WTC11 (cell line): ENCODE measurements at regions not wholly inside any gene's neighbourhood (a gene's known extent, or its start where the extent isn't known, plus 50 kb on each side); places are given as distances from the start of the nearest gene placed in this dataset.

Source experiments
- ATAC-seq: fragments of 200-7000 bp; cut with Tn5 transposase; 2 replicates; pipeline ENCODE4 v1.10.0; 2021; ENCODE audit warnings: mild to moderate bottlenecking, moderate library complexity
- CTCF ChIA-PET: fragments of 300-600 bp; sonication (Branson Sonifier 250); formaldehyde crosslinking; loops from one replicate; lab custom pipeline; 2021; ENCODE audit warnings: antibody characterized with exemption; lab: Charles Lee
- POLR2A ChIA-PET: fragments of 350-600 bp; sonication (Branson Sonifier 250); formaldehyde crosslinking; loops from one replicate; lab custom pipeline; 2021; ENCODE audit warnings: antibody characterized with exemption; lab: Charles Lee
- DNase-seq: peaks from one replicate; pipeline ENCODE4 v3.0.0; 2021; ENCODE audit warnings: low spot score
- H3K27ac Mint-ChIP-seq: 2 replicates; pipeline ENCODE4 v1.8.0; 2021; ENCODE audit warnings: mixed read lengths
- H3K27me3 Mint-ChIP-seq: 2 replicates; pipeline ENCODE4 v1.8.0; 2021; ENCODE audit warnings: low read depth, mild to moderate bottlenecking, moderate library complexity, mixed read lengths
- H3K36me3 Mint-ChIP-seq: 2 replicates; pipeline ENCODE4 v1.8.0; 2021; ENCODE audit warnings: mixed read lengths
- H3K4me1 Mint-ChIP-seq: 2 replicates; pipeline ENCODE4 v1.8.0; 2022; ENCODE audit warnings: mixed read lengths
- H3K4me3 Mint-ChIP-seq: 2 replicates; pipeline ENCODE4 v1.8.0; 2021; ENCODE audit warnings: mild to moderate bottlenecking, moderate library complexity, mixed read lengths
- H3K9me3 Mint-ChIP-seq: 2 replicates; pipeline ENCODE4 v1.8.0; 2021; ENCODE audit warnings: mixed read lengths
- ETV6 ChIP-seq: sonication (generic); formaldehyde crosslinking; IDR thresholded peaks from 2 replicates; pipeline ENCODE4 v1.8.1; 2022; ENCODE audit warnings: mild to moderate bottlenecking, missing genetic modification reagents
- MXD4 ChIP-seq: fragments of 250-450 bp; sonication (Bioruptor Pico); IDR thresholded peaks from 2 replicates; pipeline ENCODE4 v1.8.0; 2021; ENCODE audit warnings: mild to moderate bottlenecking, moderate library complexity, borderline replicate concordance
- NFYB ChIP-seq: sonication (generic); formaldehyde crosslinking; conservative IDR thresholded peaks from 2 replicates; pipeline ENCODE4 v1.8.0; 2022; ENCODE audit warnings: low read depth, missing genetic modification reagents
- TF ChIP-seq, protein P1 (sequence below): fragments of 250-450 bp; sonication (Bioruptor Pico); IDR thresholded peaks from 2 replicates; pipeline ENCODE4 v1.9.0; 2021; ENCODE audit warnings: mild to moderate bottlenecking, borderline replicate concordance
- TF ChIP-seq, protein P2 (sequence below): sonication (generic); formaldehyde crosslinking; IDR thresholded peaks from 2 replicates; pipeline ENCODE4 v1.8.0; 2023; ENCODE audit warnings: mild to moderate bottlenecking, missing genetic modification reagents
- TF ChIP-seq, protein P3 (sequence below): sonication (generic); formaldehyde crosslinking; IDR thresholded peaks from 2 replicates; pipeline ENCODE4 v1.8.1; 2023; ENCODE audit warnings: mild to moderate bottlenecking, missing genetic modification reagents
- TF ChIP-seq, protein P4 (sequence below): fragments of 250-450 bp; sonication (Bioruptor Pico); conservative IDR thresholded peaks from 2 replicates; pipeline ENCODE4 v1.9.0; 2021; ENCODE audit warnings: mild to moderate bottlenecking
- TF ChIP-seq, protein P5 (sequence below): fragments of 250-450 bp; sonication (Bioruptor Pico); IDR thresholded peaks from 2 replicates; pipeline ENCODE4 v1.9.0; 2021; ENCODE audit warnings: moderate library complexity, mild to moderate bottlenecking, inconsistent platforms, borderline replicate concordance
- TF ChIP-seq, protein P6 (sequence below): sonication (generic); formaldehyde crosslinking; IDR thresholded peaks from 2 replicates; pipeline ENCODE4 v1.8.0; 2023; ENCODE audit warnings: missing genetic modification reagents, mild to moderate bottlenecking, borderline replicate concordance
- TF ChIP-seq, protein P7 (sequence below): sonication (generic); formaldehyde crosslinking; IDR thresholded peaks from 2 replicates; pipeline ENCODE4 v1.8.1; 2022; ENCODE audit warnings: mild to moderate bottlenecking, missing genetic modification reagents, moderate library complexity, borderline replicate concordance

DNA sequence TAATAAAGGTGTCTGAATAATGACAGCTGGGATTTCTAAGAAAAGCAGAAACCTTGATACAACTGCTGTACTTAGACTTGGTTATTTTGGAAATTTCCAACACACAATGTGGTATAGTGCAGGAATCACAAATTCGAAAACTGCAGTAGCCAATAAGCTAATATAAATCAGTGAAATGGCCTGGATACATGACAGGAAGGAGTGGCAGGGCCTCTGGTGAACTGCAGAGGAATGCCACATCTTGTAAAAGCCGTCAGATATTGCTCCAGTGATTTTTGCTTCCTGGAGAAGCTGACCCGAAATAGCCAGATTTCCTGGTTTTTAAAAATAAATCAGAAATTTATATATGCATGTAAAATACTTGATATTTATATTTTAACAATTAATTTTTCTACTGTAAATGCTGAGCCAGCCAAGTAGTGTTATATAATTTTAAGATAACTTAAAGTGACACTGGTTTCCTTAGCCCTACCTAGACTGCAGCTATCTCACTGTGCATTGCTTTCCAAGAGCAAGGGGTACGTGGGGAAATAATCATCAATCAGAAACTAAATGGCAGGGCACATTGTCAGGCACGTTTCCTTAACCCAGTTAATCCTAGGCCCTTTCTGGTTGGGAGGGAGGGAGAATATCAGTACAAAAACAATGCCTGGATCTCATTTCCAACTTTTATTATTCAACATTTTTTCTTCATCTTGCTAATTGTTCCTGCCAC, 182.4 kb downstream of the RASEF start:
- peaks cover 63% of the 10 kb centered on the region for H3K4me1 Mint-ChIP-seq
- CTCF ChIA-PET, result no interaction called here
- no peak overlapping the region for H3K4me3 Mint-ChIP-seq
- TF ChIP-seq, protein P1, sequence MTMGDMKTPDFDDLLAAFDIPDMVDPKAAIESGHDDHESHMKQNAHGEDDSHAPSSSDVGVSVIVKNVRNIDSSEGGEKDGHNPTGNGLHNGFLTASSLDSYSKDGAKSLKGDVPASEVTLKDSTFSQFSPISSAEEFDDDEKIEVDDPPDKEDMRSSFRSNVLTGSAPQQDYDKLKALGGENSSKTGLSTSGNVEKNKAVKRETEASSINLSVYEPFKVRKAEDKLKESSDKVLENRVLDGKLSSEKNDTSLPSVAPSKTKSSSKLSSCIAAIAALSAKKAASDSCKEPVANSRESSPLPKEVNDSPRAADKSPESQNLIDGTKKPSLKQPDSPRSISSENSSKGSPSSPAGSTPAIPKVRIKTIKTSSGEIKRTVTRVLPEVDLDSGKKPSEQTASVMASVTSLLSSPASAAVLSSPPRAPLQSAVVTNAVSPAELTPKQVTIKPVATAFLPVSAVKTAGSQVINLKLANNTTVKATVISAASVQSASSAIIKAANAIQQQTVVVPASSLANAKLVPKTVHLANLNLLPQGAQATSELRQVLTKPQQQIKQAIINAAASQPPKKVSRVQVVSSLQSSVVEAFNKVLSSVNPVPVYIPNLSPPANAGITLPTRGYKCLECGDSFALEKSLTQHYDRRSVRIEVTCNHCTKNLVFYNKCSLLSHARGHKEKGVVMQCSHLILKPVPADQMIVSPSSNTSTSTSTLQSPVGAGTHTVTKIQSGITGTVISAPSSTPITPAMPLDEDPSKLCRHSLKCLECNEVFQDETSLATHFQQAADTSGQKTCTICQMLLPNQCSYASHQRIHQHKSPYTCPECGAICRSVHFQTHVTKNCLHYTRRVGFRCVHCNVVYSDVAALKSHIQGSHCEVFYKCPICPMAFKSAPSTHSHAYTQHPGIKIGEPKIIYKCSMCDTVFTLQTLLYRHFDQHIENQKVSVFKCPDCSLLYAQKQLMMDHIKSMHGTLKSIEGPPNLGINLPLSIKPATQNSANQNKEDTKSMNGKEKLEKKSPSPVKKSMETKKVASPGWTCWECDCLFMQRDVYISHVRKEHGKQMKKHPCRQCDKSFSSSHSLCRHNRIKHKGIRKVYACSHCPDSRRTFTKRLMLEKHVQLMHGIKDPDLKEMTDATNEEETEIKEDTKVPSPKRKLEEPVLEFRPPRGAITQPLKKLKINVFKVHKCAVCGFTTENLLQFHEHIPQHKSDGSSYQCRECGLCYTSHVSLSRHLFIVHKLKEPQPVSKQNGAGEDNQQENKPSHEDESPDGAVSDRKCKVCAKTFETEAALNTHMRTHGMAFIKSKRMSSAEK (CRISPR knock-in tag), result no peak
- TF ChIP-seq, protein P2, sequence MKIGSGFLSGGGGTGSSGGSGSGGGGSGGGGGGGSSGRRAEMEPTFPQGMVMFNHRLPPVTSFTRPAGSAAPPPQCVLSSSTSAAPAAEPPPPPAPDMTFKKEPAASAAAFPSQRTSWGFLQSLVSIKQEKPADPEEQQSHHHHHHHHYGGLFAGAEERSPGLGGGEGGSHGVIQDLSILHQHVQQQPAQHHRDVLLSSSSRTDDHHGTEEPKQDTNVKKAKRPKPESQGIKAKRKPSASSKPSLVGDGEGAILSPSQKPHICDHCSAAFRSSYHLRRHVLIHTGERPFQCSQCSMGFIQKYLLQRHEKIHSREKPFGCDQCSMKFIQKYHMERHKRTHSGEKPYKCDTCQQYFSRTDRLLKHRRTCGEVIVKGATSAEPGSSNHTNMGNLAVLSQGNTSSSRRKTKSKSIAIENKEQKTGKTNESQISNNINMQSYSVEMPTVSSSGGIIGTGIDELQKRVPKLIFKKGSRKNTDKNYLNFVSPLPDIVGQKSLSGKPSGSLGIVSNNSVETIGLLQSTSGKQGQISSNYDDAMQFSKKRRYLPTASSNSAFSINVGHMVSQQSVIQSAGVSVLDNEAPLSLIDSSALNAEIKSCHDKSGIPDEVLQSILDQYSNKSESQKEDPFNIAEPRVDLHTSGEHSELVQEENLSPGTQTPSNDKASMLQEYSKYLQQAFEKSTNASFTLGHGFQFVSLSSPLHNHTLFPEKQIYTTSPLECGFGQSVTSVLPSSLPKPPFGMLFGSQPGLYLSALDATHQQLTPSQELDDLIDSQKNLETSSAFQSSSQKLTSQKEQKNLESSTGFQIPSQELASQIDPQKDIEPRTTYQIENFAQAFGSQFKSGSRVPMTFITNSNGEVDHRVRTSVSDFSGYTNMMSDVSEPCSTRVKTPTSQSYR (CRISPR knock-in tag), result no peak
- TF ChIP-seq, protein P3, sequence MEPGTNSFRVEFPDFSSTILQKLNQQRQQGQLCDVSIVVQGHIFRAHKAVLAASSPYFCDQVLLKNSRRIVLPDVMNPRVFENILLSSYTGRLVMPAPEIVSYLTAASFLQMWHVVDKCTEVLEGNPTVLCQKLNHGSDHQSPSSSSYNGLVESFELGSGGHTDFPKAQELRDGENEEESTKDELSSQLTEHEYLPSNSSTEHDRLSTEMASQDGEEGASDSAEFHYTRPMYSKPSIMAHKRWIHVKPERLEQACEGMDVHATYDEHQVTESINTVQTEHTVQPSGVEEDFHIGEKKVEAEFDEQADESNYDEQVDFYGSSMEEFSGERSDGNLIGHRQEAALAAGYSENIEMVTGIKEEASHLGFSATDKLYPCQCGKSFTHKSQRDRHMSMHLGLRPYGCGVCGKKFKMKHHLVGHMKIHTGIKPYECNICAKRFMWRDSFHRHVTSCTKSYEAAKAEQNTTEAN (CRISPR knock-in tag), result no peak
- POLR2A ChIA-PET, result no interaction called here
- H3K27ac Mint-ChIP-seq, result peak overlapping the region; percentile 76
- DNase-seq (no peak), ATAC-seq (no peak)
- H3K36me3 Mint-ChIP-seq, result peaks cover 29% of the 10 kb centered on the region
- peaks cover 15% of the 10 kb centered on the region for H3K9me3 Mint-ChIP-seq
- H3K27me3 Mint-ChIP-seq, result no peaks in the 10 kb centered on the region

DNA sequence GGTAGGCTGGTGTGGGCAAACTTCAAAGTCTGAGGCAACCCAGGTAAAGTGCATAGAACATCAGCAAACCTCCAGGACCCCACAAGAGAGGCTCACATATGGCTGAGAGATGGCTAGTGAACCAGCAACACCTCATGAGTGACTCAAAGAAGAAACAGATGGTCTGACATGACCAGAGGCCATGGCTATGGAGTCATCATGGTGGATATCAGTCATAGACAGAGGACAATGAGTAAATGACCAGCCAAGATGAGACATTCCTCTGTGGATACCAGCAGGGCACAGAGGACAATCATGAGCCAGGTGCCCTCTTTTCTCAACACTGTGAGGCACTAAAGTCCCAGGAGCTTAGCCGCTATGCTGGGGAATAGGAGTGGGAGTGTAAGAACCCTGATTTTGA, 180.8 kb downstream of the RASEF start:
- peak overlapping the region; percentile 46 for H3K4me3 Mint-ChIP-seq
- ATAC-seq, result peak; percentile 48
- no peaks in the 10 kb centered on the region for H3K27me3 Mint-ChIP-seq
- no peak for DNase-seq
- ChIA-PET CTCF (interaction anchor here (1.1 kb wide), 1 partner anchor 80 kb away, joined by 3 read pairs; no protein-coding TSS in a partner anchor), POLR2A (no interaction called here)
- peaks cover 63% of the 10 kb centered on the region for H3K4me1 Mint-ChIP-seq
- H3K36me3 Mint-ChIP-seq, result peaks cover 20% of the 10 kb centered on the region
- H3K9me3 Mint-ChIP-seq, result peaks cover 7% of the 10 kb centered on the region
- H3K27ac Mint-ChIP-seq, result peak overlapping the region; percentile 93
- TF ChIP-seq, protein P4, sequence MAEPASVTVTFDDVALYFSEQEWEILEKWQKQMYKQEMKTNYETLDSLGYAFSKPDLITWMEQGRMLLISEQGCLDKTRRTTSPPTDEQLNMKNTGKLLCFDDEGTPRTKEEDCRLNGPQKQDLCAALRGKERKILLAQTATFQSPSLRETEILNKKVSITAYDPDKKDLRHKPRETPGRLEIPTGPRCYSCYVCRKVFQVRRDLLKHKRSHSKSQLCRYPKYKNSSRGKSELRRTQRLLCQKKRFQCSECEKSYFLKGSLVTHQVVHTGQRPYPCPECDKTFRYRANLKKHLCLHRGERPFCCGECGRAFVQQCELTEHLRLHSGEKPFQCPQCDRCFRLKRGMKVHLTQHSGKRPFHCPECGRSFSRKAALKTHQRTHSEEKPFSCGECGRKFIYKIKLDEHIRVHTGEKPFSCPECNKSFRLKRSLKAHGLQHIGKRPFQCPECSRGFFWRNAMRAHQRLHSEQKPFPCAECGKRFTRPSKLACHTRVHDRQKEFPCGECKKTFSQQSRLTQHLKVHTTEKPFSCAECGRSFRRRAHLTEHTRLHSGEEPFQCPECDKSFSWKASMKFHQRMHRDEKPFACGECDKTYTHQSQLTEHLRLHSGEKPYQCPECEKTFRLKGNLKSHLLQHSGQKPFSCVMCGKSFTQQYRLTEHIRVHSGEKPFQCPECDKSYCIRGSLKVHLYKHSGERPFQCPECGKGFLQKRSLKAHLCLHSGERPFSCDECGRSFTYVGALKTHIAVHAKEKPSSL (CRISPR knock-in tag), result no peak
- TF ChIP-seq, protein P5, sequence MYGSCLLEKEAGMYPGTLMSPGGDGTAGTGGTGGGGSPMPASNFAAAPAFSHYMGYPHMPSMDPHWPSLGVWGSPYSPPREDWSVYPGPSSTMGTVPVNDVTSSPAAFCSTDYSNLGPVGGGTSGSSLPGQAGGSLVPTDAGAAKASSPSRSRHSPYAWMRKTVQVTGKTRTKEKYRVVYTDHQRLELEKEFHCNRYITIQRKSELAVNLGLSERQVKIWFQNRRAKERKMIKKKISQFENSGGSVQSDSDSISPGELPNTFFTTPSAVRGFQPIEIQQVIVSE (CRISPR knock-in tag), result no peak
- no peak for TF ChIP-seq NFYB (CRISPR knock-in tag)
- TF ChIP-seq, protein P6, sequence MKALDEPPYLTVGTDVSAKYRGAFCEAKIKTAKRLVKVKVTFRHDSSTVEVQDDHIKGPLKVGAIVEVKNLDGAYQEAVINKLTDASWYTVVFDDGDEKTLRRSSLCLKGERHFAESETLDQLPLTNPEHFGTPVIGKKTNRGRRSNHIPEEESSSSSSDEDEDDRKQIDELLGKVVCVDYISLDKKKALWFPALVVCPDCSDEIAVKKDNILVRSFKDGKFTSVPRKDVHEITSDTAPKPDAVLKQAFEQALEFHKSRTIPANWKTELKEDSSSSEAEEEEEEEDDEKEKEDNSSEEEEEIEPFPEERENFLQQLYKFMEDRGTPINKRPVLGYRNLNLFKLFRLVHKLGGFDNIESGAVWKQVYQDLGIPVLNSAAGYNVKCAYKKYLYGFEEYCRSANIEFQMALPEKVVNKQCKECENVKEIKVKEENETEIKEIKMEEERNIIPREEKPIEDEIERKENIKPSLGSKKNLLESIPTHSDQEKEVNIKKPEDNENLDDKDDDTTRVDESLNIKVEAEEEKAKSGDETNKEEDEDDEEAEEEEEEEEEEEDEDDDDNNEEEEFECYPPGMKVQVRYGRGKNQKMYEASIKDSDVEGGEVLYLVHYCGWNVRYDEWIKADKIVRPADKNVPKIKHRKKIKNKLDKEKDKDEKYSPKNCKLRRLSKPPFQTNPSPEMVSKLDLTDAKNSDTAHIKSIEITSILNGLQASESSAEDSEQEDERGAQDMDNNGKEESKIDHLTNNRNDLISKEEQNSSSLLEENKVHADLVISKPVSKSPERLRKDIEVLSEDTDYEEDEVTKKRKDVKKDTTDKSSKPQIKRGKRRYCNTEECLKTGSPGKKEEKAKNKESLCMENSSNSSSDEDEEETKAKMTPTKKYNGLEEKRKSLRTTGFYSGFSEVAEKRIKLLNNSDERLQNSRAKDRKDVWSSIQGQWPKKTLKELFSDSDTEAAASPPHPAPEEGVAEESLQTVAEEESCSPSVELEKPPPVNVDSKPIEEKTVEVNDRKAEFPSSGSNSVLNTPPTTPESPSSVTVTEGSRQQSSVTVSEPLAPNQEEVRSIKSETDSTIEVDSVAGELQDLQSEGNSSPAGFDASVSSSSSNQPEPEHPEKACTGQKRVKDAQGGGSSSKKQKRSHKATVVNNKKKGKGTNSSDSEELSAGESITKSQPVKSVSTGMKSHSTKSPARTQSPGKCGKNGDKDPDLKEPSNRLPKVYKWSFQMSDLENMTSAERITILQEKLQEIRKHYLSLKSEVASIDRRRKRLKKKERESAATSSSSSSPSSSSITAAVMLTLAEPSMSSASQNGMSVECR (CRISPR knock-in tag), result no peak
- TF ChIP-seq ETV6 (CRISPR knock-in tag), result no peak
- no peak for TF ChIP-seq MXD4
- TF ChIP-seq, protein P7, sequence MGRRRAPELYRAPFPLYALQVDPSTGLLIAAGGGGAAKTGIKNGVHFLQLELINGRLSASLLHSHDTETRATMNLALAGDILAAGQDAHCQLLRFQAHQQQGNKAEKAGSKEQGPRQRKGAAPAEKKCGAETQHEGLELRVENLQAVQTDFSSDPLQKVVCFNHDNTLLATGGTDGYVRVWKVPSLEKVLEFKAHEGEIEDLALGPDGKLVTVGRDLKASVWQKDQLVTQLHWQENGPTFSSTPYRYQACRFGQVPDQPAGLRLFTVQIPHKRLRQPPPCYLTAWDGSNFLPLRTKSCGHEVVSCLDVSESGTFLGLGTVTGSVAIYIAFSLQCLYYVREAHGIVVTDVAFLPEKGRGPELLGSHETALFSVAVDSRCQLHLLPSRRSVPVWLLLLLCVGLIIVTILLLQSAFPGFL (CRISPR knock-in tag), result no peak
